Spleen (tissue), 7 donors: ENCODE measurements at regions not wholly inside any gene's neighbourhood (a gene's known extent, or its start where the extent isn't known, plus 50 kb on each side); places are given as distances from the start of the nearest gene placed in this dataset.

Experiments
- CTCF ChIP-seq, 11 experiments: fragments of 200-600 bp in 7 of 11; fragments of 450-650 bp in 4 of 11; sonication (generic) in 4 of 11; IDR thresholded peaks in 8 of 11; conservative IDR thresholded peaks in 3 of 11; 1 replicate in 7 of 11; 2 replicates in 4 of 11; pipeline versions ENCODE4 v1.4.0 to v1.8.0; 2016 to 2021; ENCODE audit warnings: antibody characterized with exemption in 11 of 11, inconsistent platforms in 4 of 11, mild to moderate bottlenecking in 1 of 11
- POLR2A ChIP-seq, 3 donors: fragments of 450-650 bp; IDR thresholded peaks; one replicate each; pipeline ENCODE4 v1.5.1; 2017; ENCODE audit warnings: antibody characterized with exemption in 3 of 3, mild to moderate bottlenecking in 1 of 3
- POLR2AphosphoS5 ChIP-seq, 3 donors: sonication (generic); formaldehyde crosslinking; IDR thresholded peaks; one replicate each; pipeline ENCODE4 v1.5.1; 2017; ENCODE audit warnings: antibody characterized with exemption in 3 of 3
- donor health status: DM: no; HTN: no; CAD: no; lungs with moderate emphysema.
- donor health status: DM: no; HTN: no; CAD: no.
- donor health status: DM: no; HTN: no; CAD: no.

GRCh38 chr1:83017701-83018100 is 981.2 kb downstream of the TTLL7 start:
- TF ChIP-seq CTCF (IDR thresholded peaks at IDR 0.05 in 8 of 11, conservative IDR thresholded peaks at IDR 0.05 in 3 of 11) (no peak), POLR2AphosphoS5 (IDR thresholded peaks at IDR 0.05) (no peak), POLR2A (IDR thresholded peaks at IDR 0.05) (no peak)
